SK-N-SH treated with all-trans-retinoic acid at 6 μM for 48 hours (cell line): ENCODE measurements at regions not wholly inside any gene's neighbourhood (a gene's known extent, or its start where the extent isn't known, plus 50 kb on each side); places are given as distances from the start of the nearest gene placed in this dataset.

Source experiments
- ATAC-seq: fragments of 200-7000 bp; cut with Tn5 transposase; 3 replicates; pipeline ENCODE4 v1.9.1; 2020; ENCODE audit warnings: mild to moderate bottlenecking, moderate library complexity
- ARNTL ChIP-seq: fragments of 450-650 bp; formaldehyde crosslinking; IDR thresholded peaks from 2 replicates; pipeline ENCODE4 v1.5.0; 2020; ENCODE audit warnings: low read depth, mild to moderate bottlenecking, moderate library complexity, borderline replicate concordance
- BACH2 ChIP-seq: fragments of 250-450 bp; sonication (Bioruptor Pico); IDR thresholded peaks from 2 replicates; pipeline ENCODE4 v1.9.0; 2021; ENCODE audit warnings: mild to moderate bottlenecking, borderline replicate concordance
- CREB5 ChIP-seq: fragments of 250-450 bp; sonication (Bioruptor Pico); IDR thresholded peaks from 2 replicates; pipeline ENCODE4 v1.5.1; 2020; ENCODE audit warnings: low read depth, mild to moderate bottlenecking, moderate library complexity
- CSDC2 ChIP-seq: fragments of 250-450 bp; sonication (Bioruptor Pico); IDR thresholded peaks from 2 replicates; pipeline ENCODE4 v1.5.0; 2020; ENCODE audit warnings: mild to moderate bottlenecking, moderate library complexity
- ESRRG ChIP-seq: fragments of 250-450 bp; sonication (Bioruptor Pico); IDR thresholded peaks from 2 replicates; pipeline ENCODE4 v1.6.1; 2021; ENCODE audit warnings: mild to moderate bottlenecking
- GLIS3 ChIP-seq: fragments of 250-450 bp; sonication (Bioruptor Pico); IDR thresholded peaks from 2 replicates; pipeline ENCODE4 v1.5.0; 2020; ENCODE audit warnings: mild to moderate bottlenecking, moderate library complexity
- ISL1 ChIP-seq: fragments of 250-450 bp; sonication (Bioruptor Pico); IDR thresholded peaks from 2 replicates; pipeline ENCODE4 v2.1.2; 2022; ENCODE audit warnings: mild to moderate bottlenecking, moderate library complexity
- OSR1 ChIP-seq: fragments of 250-450 bp; sonication (Bioruptor Pico); IDR thresholded peaks from 2 replicates; pipeline ENCODE4 v1.8.0; 2022; ENCODE audit warnings: moderate library complexity, mild to moderate bottlenecking, inconsistent platforms
- PATZ1 ChIP-seq: fragments of 250-450 bp; sonication (Bioruptor Pico); IDR thresholded peaks from 2 replicates; pipeline ENCODE4 v1.8.0; 2020; ENCODE audit warnings: mild to moderate bottlenecking, moderate library complexity, borderline replicate concordance
- POU6F1 ChIP-seq: fragments of 250-450 bp; sonication (Bioruptor Pico); IDR thresholded peaks from 2 replicates; pipeline ENCODE4 v1.8.0; 2021; ENCODE audit warnings: low read depth, mild to moderate bottlenecking, moderate library complexity, borderline replicate concordance
- PPARA ChIP-seq: fragments of 250-450 bp; sonication (Bioruptor Pico); IDR thresholded peaks from 2 replicates; pipeline ENCODE4 v1.5.0; 2020; ENCODE audit warnings: mild to moderate bottlenecking, borderline replicate concordance
- RARB ChIP-seq: fragments of 250-450 bp; sonication (Bioruptor Pico); IDR thresholded peaks from 2 replicates; pipeline ENCODE4 v1.8.0; 2021; ENCODE audit warnings: mild to moderate bottlenecking, moderate library complexity
- TCF4 ChIP-seq: fragments of 250-450 bp; sonication (Bioruptor Pico); IDR thresholded peaks from 2 replicates; pipeline ENCODE4 v1.8.0; 2021; ENCODE audit warnings: mild to moderate bottlenecking, moderate library complexity, borderline replicate concordance
- TOX ChIP-seq: fragments of 250-450 bp; sonication (Bioruptor Pico); IDR thresholded peaks from 2 replicates; pipeline ENCODE4 v1.8.0; 2021; ENCODE audit warnings: mild to moderate bottlenecking, moderate library complexity, borderline replicate concordance
- ZFP3 ChIP-seq: fragments of 250-450 bp; sonication (Bioruptor Pico); IDR thresholded peaks from 2 replicates; pipeline ENCODE4 v1.5.0; 2020; ENCODE audit warnings: mild to moderate bottlenecking, moderate library complexity
- ZFP30 ChIP-seq: fragments of 450-650 bp; formaldehyde crosslinking; IDR thresholded peaks from 2 replicates; pipeline ENCODE4 v1.5.0; 2022; ENCODE audit warnings: mild to moderate bottlenecking, moderate library complexity
- ZNF565 ChIP-seq: fragments of 450-650 bp; formaldehyde crosslinking; conservative IDR thresholded peaks from 2 replicates; pipeline ENCODE4 v1.5.0; 2020; ENCODE audit warnings: low read depth, mild to moderate bottlenecking, moderate library complexity
- ZNF70 ChIP-seq: fragments of 450-650 bp; formaldehyde crosslinking; IDR thresholded peaks from 2 replicates; pipeline ENCODE4 v1.5.0; 2020; ENCODE audit warnings: mild to moderate bottlenecking, moderate library complexity
- ZNF8 ChIP-seq: fragments of 450-650 bp; formaldehyde crosslinking; IDR thresholded peaks from 2 replicates; pipeline ENCODE4 v1.5.0; 2020; ENCODE audit warnings: mild to moderate bottlenecking, moderate library complexity
- TF ChIP-seq, protein P1 (sequence below): fragments of 250-450 bp; sonication (Bioruptor Pico); IDR thresholded peaks from 2 replicates; pipeline ENCODE4 v1.5.0; 2020; ENCODE audit warnings: mild to moderate bottlenecking, moderate library complexity
- TF ChIP-seq, protein P2 (sequence below): fragments of 250-450 bp; sonication (Bioruptor Pico); IDR thresholded peaks from 2 replicates; pipeline ENCODE4 v1.5.1; 2021; ENCODE audit warnings: mild to moderate bottlenecking, moderate library complexity

DNA sequence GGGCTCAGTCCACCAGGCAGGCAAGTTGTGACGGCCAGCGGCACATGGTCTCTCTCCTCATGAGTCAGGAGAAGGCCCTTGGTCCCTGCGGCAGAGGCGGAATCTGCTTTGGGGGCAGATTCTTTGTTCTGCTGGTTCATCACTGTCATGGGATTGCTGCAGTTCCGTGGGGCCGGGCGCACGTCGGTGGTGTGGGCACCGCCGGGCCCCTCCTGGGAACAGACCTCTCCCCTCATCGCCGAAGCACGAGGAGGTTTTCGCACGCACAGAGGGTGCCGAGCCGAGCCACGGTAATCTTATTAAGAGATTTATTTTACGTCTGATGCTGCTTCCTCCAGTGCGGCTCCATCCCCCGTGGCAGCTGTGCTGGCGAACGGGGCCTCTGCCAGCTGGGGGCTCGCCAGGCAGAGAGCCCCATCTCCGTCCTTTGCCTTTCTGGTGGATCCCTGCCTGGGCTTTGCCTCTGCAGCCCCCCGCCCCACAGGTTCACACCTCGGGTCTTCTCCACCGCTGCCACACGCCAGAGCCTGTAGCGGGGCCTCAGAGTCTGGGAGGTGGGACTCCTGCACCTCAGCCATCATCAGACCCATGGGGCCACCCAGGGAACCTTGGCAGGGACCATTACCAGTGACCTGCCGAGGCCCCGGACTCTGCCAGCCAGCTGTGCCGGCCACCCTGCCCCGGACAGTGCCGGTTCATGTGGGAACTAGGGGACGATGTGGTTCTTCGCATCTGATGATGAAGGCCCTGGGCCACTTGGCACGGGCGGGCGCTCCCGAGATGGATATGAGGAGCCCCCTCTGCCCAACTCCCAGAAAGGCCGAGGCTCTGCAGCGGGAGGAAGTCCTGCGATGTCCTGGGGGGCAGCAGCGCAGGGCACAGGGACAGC lies 86.7 kb upstream of the NKX1-1 start (continued):
- no peak for TF ChIP-seq ARNTL (CRISPR knock-in tag)
- TF ChIP-seq ZFP30 (CRISPR knock-in tag): no peak
- TF ChIP-seq ZNF565 (CRISPR knock-in tag): no peak

DNA sequence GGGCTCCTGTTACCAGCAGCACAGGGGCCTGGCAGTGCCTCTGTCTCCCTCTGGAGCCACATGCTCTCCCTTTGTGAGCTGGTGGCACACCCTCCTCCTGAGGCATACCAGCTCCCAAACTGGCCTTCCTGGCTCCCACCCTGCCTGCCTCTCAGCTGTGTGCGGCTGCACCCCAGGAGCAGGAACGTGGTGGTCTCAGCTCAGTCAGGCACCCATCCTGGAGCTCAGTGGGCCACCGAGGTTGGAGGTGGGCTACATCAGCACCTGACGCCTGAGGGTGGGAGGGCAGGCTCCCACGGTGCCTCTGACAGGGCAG lies 85.9 kb upstream of the NKX1-1 start:
- TF ChIP-seq POU6F1 (CRISPR knock-in tag): no peak
- TF ChIP-seq TCF4 (CRISPR knock-in tag): no peak
- TF ChIP-seq, protein P1, sequence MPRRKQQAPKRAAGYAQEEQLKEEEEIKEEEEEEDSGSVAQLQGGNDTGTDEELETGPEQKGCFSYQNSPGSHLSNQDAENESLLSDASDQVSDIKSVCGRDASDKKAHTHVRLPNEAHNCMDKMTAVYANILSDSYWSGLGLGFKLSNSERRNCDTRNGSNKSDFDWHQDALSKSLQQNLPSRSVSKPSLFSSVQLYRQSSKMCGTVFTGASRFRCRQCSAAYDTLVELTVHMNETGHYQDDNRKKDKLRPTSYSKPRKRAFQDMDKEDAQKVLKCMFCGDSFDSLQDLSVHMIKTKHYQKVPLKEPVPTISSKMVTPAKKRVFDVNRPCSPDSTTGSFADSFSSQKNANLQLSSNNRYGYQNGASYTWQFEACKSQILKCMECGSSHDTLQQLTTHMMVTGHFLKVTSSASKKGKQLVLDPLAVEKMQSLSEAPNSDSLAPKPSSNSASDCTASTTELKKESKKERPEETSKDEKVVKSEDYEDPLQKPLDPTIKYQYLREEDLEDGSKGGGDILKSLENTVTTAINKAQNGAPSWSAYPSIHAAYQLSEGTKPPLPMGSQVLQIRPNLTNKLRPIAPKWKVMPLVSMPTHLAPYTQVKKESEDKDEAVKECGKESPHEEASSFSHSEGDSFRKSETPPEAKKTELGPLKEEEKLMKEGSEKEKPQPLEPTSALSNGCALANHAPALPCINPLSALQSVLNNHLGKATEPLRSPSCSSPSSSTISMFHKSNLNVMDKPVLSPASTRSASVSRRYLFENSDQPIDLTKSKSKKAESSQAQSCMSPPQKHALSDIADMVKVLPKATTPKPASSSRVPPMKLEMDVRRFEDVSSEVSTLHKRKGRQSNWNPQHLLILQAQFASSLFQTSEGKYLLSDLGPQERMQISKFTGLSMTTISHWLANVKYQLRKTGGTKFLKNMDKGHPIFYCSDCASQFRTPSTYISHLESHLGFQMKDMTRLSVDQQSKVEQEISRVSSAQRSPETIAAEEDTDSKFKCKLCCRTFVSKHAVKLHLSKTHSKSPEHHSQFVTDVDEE: no peak
- TF ChIP-seq ARNTL (CRISPR knock-in tag): no peak
- no peak for TF ChIP-seq ZFP30 (CRISPR knock-in tag)
- no peak for TF ChIP-seq GLIS3 (CRISPR knock-in tag)
- no peak for TF ChIP-seq BACH2
- no peak for TF ChIP-seq PATZ1 (CRISPR knock-in tag)
- no peak for TF ChIP-seq ZFP3 (CRISPR knock-in tag)
- TF ChIP-seq ESRRG (CRISPR knock-in tag): no peak
- no peak for TF ChIP-seq CSDC2 (CRISPR knock-in tag)
- TF ChIP-seq PPARA (CRISPR knock-in tag): no peak
- TF ChIP-seq, protein P2, sequence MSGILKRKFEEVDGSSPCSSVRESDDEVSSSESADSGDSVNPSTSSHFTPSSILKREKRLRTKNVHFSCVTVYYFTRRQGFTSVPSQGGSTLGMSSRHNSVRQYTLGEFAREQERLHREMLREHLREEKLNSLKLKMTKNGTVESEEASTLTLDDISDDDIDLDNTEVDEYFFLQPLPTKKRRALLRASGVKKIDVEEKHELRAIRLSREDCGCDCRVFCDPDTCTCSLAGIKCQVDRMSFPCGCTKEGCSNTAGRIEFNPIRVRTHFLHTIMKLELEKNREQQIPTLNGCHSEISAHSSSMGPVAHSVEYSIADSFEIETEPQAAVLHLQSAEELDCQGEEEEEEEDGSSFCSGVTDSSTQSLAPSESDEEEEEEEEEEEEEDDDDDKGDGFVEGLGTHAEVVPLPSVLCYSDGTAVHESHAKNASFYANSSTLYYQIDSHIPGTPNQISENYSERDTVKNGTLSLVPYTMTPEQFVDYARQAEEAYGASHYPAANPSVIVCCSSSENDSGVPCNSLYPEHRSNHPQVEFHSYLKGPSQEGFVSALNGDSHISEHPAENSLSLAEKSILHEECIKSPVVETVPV: no peak
- no peak for TF ChIP-seq TOX
- no peak for TF ChIP-seq RARB (CRISPR knock-in tag)
- TF ChIP-seq, all 23 proteins: peak for 0
- ATAC-seq: no peak

DNA sequence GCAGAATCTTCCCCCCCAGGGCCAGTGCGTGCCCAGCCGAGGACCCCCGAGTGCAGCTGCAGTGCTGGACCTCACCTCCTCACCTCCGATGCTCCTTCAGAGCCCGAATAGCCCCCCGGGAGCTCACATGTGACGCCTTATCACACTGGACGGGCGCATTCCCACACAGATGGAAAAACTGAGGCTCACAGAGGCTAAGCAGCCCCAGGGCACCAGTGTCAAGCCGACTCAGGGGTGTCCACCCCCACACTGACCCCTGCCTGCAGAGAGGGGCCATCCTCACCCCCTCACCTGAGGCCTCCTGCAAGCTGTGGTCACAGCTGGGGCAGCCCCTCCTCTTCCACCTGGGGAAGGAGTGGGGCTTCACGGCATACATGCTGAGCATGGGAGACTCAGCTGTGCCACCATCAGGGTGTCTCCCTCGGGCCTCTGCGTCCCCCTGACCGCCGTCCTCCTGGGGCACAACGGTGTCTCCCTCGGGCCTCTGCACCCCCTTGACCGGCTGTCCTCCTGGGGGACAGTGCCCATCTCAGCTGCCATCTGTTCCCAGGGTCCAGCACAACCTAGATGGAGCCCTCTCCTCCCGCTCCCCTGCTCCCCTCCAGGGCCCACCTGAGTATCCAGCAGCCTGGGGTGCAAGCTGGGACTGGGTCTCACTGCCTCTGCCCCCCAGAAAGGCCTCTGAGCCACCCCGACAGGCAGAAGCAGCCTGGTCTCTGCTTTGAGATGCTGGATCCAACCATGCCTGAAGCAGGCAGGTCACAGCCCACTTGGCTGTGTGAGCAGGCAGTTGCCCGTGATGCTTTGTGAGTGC lies 85.3 kb upstream of the NKX1-1 start:
- TF ChIP-seq RARB (CRISPR knock-in tag) (no peak), TOX (no peak), POU6F1 (CRISPR knock-in tag) (no peak), ZFP3 (CRISPR knock-in tag) (no peak), ARNTL (CRISPR knock-in tag) (no peak), ISL1 (CRISPR knock-in tag) (no peak), ZNF8 (no peak), CREB5 (CRISPR knock-in tag) (no peak), ZNF70 (CRISPR knock-in tag) (no peak), ESRRG (CRISPR knock-in tag) (no peak), OSR1 (no peak), ZNF565 (CRISPR knock-in tag) (no peak), PPARA (CRISPR knock-in tag) (no peak)
- no peak for ATAC-seq
